ENCODE measurements at regions not wholly inside any gene's neighbourhood (a gene's known extent, or its start where the extent isn't known, plus 50 kb on each side); places are given as distances from the start of the nearest gene placed in this dataset.

DNA sequence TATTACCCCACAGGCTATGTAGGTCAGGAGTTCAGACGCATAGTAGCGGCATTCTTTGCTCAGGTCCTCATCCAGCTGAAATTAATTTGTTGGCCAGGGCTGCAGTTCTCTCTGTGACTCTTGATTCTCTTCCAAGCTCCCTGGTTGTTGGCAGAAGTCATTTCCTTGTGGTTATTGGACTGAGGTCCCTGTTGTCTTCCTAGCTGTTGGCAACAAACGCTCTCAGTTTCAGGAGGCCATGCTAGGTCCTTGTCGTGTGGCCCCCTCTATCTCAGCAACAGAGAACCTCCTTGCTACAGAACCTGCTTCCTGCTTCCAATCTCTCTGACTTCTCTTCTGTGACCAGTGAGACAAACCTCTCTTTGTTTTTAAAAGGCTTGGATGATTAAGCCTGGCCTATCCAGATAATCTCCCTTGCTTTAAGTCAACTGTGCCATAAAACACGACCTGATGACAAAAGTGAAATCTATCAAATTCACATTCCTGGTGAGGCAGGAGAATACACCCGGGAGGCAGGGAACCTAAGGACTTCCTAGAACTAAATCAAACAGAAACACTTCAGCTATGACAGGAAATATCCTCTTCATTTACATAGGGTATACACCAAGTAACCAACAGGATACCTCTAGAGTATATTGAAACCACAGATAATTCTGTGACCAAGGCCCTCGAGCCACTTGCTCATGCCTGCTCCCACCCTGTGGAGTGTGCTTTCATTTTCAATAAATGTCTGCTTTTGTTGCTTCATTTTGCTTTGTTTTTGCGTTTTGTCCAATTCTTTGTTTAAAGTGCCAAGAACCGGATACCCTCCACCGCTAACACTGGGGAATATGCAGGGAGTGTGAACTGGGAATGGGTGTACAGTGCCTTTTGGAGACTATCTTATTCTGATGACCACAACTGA lies 196.0 kb downstream of the BTBD3 start:
- TF ChIP-seq, protein P1, sequence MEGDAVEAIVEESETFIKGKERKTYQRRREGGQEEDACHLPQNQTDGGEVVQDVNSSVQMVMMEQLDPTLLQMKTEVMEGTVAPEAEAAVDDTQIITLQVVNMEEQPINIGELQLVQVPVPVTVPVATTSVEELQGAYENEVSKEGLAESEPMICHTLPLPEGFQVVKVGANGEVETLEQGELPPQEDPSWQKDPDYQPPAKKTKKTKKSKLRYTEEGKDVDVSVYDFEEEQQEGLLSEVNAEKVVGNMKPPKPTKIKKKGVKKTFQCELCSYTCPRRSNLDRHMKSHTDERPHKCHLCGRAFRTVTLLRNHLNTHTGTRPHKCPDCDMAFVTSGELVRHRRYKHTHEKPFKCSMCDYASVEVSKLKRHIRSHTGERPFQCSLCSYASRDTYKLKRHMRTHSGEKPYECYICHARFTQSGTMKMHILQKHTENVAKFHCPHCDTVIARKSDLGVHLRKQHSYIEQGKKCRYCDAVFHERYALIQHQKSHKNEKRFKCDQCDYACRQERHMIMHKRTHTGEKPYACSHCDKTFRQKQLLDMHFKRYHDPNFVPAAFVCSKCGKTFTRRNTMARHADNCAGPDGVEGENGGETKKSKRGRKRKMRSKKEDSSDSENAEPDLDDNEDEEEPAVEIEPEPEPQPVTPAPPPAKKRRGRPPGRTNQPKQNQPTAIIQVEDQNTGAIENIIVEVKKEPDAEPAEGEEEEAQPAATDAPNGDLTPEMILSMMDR (optimal IDR thresholded peaks at IDR 0.05 in 1 of 3, IDR thresholded peaks at IDR 0.05 in 1 of 3, conservative IDR thresholded peaks at IDR 0.05 in 1 of 3; ENCODE audit: extremely low read depth in 1 of 3, insufficient read depth in 2 of 3, low read length in 3 of 3), result no peak
- no peak for TF ChIP-seq EZH2 (IDR thresholded peaks at IDR 0.05; ENCODE audit: low read length)
